ENCODE measurements at regions not wholly inside any gene's neighbourhood (a gene's known extent, or its start where the extent isn't known, plus 50 kb on each side); places are given as distances from the start of the nearest gene placed in this dataset.
"Not testable (repeated sequence)": the region's sequence is repeated elsewhere in the genome, so short reads cannot be mapped to it uniquely, and the experiment has no call there.

DNA sequence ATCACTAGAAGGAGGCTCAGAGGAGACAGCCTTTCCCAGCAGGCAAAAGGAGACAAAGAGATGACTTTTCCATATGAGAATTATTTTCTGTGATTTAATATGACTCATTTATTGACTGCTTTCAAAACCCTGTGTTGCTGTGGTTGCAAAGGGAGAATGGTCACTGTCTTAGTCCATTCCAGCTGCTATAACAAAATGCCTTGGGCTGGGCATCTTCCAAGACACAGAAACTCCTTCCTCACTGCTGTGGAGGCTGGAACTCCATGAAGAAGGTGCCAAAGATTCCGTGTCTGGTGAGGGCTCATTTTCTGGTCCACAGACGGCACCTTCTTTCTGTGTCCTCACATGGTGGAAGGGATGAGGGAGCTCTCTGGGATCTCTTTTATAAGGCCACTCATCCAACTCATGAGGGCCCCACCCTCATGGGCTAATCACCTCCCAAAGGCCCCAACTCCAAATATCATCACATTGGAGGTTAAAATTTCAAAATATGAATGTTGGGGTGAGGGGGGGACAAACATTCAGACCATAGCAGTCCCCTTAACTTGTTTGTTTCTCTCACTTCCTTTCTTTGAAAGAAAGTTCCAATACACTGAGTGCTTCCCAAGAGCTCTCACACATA, 252.1 kb upstream of the RAB4A start:
- DNase-seq = no peak
- H3K9ac ChIP-seq (ENCODE audit: low read length) = no peak overlapping the region
- no peaks in the 10 kb centered on the region for H3K36me3 ChIP-seq (replicated peaks; ENCODE audit: insufficient read depth, low read length)
- no peak overlapping the region for H3K27ac ChIP-seq (ENCODE audit: low read length)
- H4K20me1 ChIP-seq (ENCODE audit: insufficient read depth, low read length) = no peaks in the 10 kb centered on the region
- no peaks in the 10 kb centered on the region for H3K9me2 ChIP-seq (replicated peaks; ENCODE audit: insufficient read depth, low read length)
- no peak overlapping the region for H2AFZ ChIP-seq (ENCODE audit: low read length)
- TF ChIP-seq, protein P1, sequence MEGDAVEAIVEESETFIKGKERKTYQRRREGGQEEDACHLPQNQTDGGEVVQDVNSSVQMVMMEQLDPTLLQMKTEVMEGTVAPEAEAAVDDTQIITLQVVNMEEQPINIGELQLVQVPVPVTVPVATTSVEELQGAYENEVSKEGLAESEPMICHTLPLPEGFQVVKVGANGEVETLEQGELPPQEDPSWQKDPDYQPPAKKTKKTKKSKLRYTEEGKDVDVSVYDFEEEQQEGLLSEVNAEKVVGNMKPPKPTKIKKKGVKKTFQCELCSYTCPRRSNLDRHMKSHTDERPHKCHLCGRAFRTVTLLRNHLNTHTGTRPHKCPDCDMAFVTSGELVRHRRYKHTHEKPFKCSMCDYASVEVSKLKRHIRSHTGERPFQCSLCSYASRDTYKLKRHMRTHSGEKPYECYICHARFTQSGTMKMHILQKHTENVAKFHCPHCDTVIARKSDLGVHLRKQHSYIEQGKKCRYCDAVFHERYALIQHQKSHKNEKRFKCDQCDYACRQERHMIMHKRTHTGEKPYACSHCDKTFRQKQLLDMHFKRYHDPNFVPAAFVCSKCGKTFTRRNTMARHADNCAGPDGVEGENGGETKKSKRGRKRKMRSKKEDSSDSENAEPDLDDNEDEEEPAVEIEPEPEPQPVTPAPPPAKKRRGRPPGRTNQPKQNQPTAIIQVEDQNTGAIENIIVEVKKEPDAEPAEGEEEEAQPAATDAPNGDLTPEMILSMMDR (IDR thresholded peaks at IDR 0.05; ENCODE audit: low read length) = no peak
- TF ChIP-seq EZH2 (optimal IDR thresholded peaks at IDR 0.05; ENCODE audit: low read depth, low read length) = no peak
- TF ChIP-seq EZH2phosphoT487 (IDR thresholded peaks at IDR 0.05; ENCODE audit: low read length) = no peak
- H3F3A ChIP-seq (ENCODE audit: insufficient read depth, low read length) = no peaks in the 10 kb centered on the region
- H3K9me3 ChIP-seq (replicated peaks; ENCODE audit: insufficient read depth, low read length) = no peaks in the 10 kb centered on the region
- H3K79me2 ChIP-seq (ENCODE audit: low read length) = no peaks in the 10 kb centered on the region
- no peak overlapping the region for H3K4me2 ChIP-seq (ENCODE audit: low read depth, low read length)
- H3K4me1 ChIP-seq (ENCODE audit: low read length) = no peaks in the 10 kb centered on the region
- no peak overlapping the region for H3K4me3 ChIP-seq (ENCODE audit: low read length)
- H3K27me3 ChIP-seq (replicated peaks; ENCODE audit: insufficient read depth, low read length) = no peaks in the 10 kb centered on the region

DNA sequence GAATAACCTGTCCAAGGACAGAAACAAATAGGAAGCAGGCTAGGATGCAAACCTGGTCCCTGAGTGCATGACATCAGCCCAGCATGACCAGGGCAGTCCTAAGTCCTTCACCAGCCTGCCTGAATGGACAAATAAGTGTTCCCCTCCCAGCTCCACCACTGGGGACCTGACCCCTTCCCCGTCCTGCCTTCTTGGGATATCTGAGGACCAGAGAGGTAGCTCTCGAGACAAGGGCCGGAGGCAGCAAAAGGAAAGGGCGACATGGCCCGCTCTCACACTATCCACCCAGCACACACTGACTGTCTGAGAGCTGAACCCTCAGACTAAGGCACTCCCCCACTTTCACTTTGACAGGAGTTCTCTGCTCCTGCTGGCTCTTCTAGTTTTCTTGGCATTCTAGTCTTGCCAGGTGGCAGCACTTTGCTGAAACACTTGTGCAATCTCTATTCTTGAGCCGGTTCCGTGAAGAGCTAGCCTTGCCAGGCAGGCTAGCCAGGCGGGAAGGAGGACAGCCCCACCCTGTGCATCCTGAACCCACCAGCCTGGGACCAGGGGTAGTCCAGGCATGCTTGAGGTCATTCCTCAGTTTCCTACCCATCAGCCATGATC, 251.1 kb upstream of the RAB4A start:
- H3F3A ChIP-seq (ENCODE audit: insufficient read depth, low read length) = no peaks in the 10 kb centered on the region
- DNase-seq = no peak
- no peaks in the 10 kb centered on the region for H3K9me3 ChIP-seq (replicated peaks; ENCODE audit: insufficient read depth, low read length)
- H3K36me3 ChIP-seq (replicated peaks; ENCODE audit: insufficient read depth, low read length) = no peaks in the 10 kb centered on the region
- H3K9me2 ChIP-seq (replicated peaks; ENCODE audit: insufficient read depth, low read length) = no peaks in the 10 kb centered on the region
- H3K4me1 ChIP-seq (ENCODE audit: low read length) = no peaks in the 10 kb centered on the region
- H3K27me3 ChIP-seq (replicated peaks; ENCODE audit: insufficient read depth, low read length) = no peaks in the 10 kb centered on the region
- no peaks in the 10 kb centered on the region for H3K79me2 ChIP-seq (ENCODE audit: low read length)
- H3K4me2 ChIP-seq (ENCODE audit: low read depth, low read length) = no peak overlapping the region
- no peak overlapping the region for H3K9ac ChIP-seq (ENCODE audit: low read length)
- no peak for TF ChIP-seq EZH2phosphoT487 (IDR thresholded peaks at IDR 0.05; ENCODE audit: low read length)
- no peak for TF ChIP-seq EZH2 (optimal IDR thresholded peaks at IDR 0.05; ENCODE audit: low read depth, low read length)
- TF ChIP-seq, protein P1 (IDR thresholded peaks at IDR 0.05; ENCODE audit: low read length) = no peak
- no peak overlapping the region for H3K4me3 ChIP-seq (ENCODE audit: low read length)
- H3K27ac ChIP-seq (ENCODE audit: low read length) = no peak overlapping the region
- H2AFZ ChIP-seq (ENCODE audit: low read length) = no peak overlapping the region
- no peaks in the 10 kb centered on the region for H4K20me1 ChIP-seq (ENCODE audit: insufficient read depth, low read length)

DNA sequence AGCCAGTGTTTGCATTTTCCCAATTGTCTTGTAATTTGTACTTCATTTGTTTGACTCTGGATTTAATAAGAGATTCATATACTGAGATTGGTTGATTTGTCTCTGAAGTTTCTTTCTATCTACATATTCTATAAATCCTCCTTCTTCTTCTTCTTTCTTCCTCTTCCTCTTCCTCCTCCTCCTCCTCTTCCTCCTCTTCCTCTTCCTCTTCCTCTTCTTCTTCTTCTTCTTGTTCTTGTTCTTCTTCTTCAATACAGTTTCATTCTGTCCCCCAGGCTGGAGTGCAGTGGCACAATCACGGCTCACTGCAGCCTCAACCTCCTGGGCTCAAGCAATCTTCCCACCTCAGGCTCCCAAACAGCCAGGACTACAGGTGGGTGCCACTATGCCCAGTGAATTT, 249.9 kb upstream of the RAB4A start:
- H3K9me3 ChIP-seq (replicated peaks; ENCODE audit: insufficient read depth, low read length); H3K27ac ChIP-seq (ENCODE audit: low read length); H3K9me2 ChIP-seq (replicated peaks; ENCODE audit: insufficient read depth, low read length); H3K4me3 ChIP-seq (ENCODE audit: low read length); H2AFZ ChIP-seq (ENCODE audit: low read length); H3F3A ChIP-seq (ENCODE audit: insufficient read depth, low read length); H4K20me1 ChIP-seq (ENCODE audit: insufficient read depth, low read length); H3K36me3 ChIP-seq (replicated peaks; ENCODE audit: insufficient read depth, low read length); H3K4me1 ChIP-seq (ENCODE audit: low read length); H3K9ac ChIP-seq (ENCODE audit: low read length); DNase-seq; H3K27me3 ChIP-seq (replicated peaks; ENCODE audit: insufficient read depth, low read length); H3K4me2 ChIP-seq (ENCODE audit: low read depth, low read length); H3K79me2 ChIP-seq (ENCODE audit: low read length): not testable (repeated sequence)

DNA sequence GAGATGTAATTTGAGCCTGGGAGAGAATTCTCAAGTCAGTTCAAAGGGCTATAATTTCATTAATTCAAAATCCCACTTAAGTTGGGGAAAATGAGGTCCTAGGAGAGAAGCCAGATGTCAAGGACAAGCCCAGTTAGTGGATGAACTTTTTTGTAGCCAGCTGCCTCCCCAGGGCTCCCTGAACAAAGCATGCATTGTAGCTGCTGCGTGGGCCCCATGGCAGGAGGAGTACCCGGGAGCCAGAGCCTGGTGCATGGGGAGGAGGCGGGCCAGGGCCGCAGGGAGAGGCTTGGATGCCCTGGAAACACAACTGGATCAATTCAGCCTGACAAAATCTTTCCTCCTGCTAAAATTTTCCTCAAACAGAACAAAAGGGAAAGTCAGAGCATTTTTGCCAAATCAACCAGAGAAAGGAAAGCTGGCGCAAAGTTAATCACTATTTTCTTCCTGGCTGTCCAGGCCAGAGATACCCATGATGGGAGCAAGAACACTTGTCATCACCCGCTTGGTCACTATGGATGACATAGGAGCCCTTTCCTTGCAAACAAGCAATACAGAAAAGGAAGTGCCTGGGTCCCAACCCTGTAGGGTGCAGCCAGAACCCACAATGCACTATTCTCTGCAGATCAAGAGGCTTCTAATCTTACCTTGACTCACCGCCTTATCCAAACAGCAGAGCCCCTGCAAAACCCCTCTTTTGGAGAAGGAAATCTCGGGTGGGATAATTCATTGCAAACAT, 248.1 kb upstream of the RAB4A start:
- Histone ChIP-seq H3K27ac (ENCODE audit: low read length) (no peak overlapping the region), H3K36me3 (replicated peaks; ENCODE audit: insufficient read depth, low read length) (no peaks in the 10 kb centered on the region), H3K4me1 (ENCODE audit: low read length) (peaks cover 4% of the 10 kb centered on the region; the same call in 1 of the 2 replicates), H3K79me2 (ENCODE audit: low read length) (no peaks in the 10 kb centered on the region), H3K4me2 (ENCODE audit: low read depth, low read length) (no peak overlapping the region), H3K27me3 (replicated peaks; ENCODE audit: insufficient read depth, low read length) (no peaks in the 10 kb centered on the region), H3K9ac (ENCODE audit: low read length) (no peak overlapping the region), H4K20me1 (ENCODE audit: insufficient read depth, low read length) (no peaks in the 10 kb centered on the region), H3K9me3 (replicated peaks; ENCODE audit: insufficient read depth, low read length) (no peaks in the 10 kb centered on the region), H2AFZ (ENCODE audit: low read length) (no peak overlapping the region), H3K4me3 (ENCODE audit: low read length) (no peak overlapping the region), H3K9me2 (replicated peaks; ENCODE audit: insufficient read depth, low read length) (no peaks in the 10 kb centered on the region), H3F3A (ENCODE audit: insufficient read depth, low read length) (no peaks in the 10 kb centered on the region)
- no peak for DNase-seq
- TF ChIP-seq EZH2 (optimal IDR thresholded peaks at IDR 0.05; ENCODE audit: low read depth, low read length) = no peak
- TF ChIP-seq, protein P1 (IDR thresholded peaks at IDR 0.05; ENCODE audit: low read length) = no peak
- TF ChIP-seq EZH2phosphoT487 (IDR thresholded peaks at IDR 0.05; ENCODE audit: low read length) = no peak
